ENCODE measurements at regions not wholly inside any gene's neighbourhood (a gene's known extent, or its start where the extent isn't known, plus 50 kb on each side); places are given as distances from the start of the nearest gene placed in this dataset.

GRCh38 chr18:73975266-73975665 lies 172.4 kb downstream of the FBXO15 start:
- TF ChIP-seq CTCF (IDR thresholded peaks at IDR 0.05): no peak
- no peak for TF ChIP-seq EP300 (IDR thresholded peaks at IDR 0.05; ENCODE audit: low read depth)
- no peak for TF ChIP-seq POLR2A (IDR thresholded peaks at IDR 0.05)
- TF ChIP-seq POLR2AphosphoS5 (IDR thresholded peaks at IDR 0.05): no peak

Measured in transverse colon (tissue), 4 donors.